ENCODE measurements at regions not wholly inside any gene's neighbourhood (a gene's known extent, or its start where the extent isn't known, plus 50 kb on each side); places are given as distances from the start of the nearest gene placed in this dataset.

- H4K20me1 ChIP-seq (replicated peaks; ENCODE audit: control insufficient read depth, insufficient read depth, low read length): no peaks in the 10 kb centered on the region
- H3K9me1 ChIP-seq (ENCODE audit: control insufficient read depth, insufficient read depth, low read length): no peaks in the 10 kb centered on the region
- H3K27me3 ChIP-seq (ENCODE audit: control insufficient read depth in 2 of 2, insufficient read depth in 2 of 2, low read length in 2 of 2): no peaks in the 10 kb centered on the region
- no peak for DNase-seq (ENCODE audit: extremely low read depth in 1 of 4, low spot score in 3 of 4)
- no peak overlapping the region for H3K4me3 ChIP-seq
- H3K27ac ChIP-seq (ENCODE audit: extremely low read depth, low read depth, low read length): no peak overlapping the region
- intact Hi-C loops (cut with micrococcal nuclease): no loop called here
- H3K4me2 ChIP-seq (ENCODE audit: insufficient read depth, low read length): no peak overlapping the region
- POLR2A ChIA-PET: no interaction called here
- in situ Hi-C loops (cut with MboI): no loop called here
- H3K9ac ChIP-seq (ENCODE audit: insufficient read depth in 1 of 2, low read depth in 2 of 2, low read length in 2 of 2): no peak overlapping the region
- H3K4me1 ChIP-seq (replicated peaks in 1 of 2; ENCODE audit: control insufficient read depth in 2 of 2, insufficient read depth in 2 of 2, low read length in 2 of 2): no peaks in the 10 kb centered on the region
- H3K36me3 ChIP-seq (ENCODE audit: control insufficient read depth, insufficient read depth, low read length): no peaks in the 10 kb centered on the region
- no peak for ATAC-seq
- no peak for FAIRE-seq
- TF ChIP-seq CCNT2 (IDR thresholded peaks at IDR 0.05; ENCODE audit: borderline replicate concordance, extremely low read depth, insufficient read length, low read depth, low read length) (no peak), RHOXF2B (CRISPR knock-in tag; conservative IDR thresholded peaks at IDR 0.05) (no peak), ZHX1 (conservative IDR thresholded peaks at IDR 0.05; ENCODE audit: low read length) (no peak), XRCC3 (IDR thresholded peaks at IDR 0.05) (no peak)
- H2AFZ ChIP-seq (ENCODE audit: low read depth, low read length): no peak overlapping the region
- CTCF ChIA-PET (ENCODE audit: low intra/inter-chr PET ratio): no interaction called here
- H3K79me2 ChIP-seq (ENCODE audit: control insufficient read depth, insufficient read depth, low read length): no peaks in the 10 kb centered on the region
- no CpG with 5 or more reads among the region's 2 CpGs for WGBS (ENCODE audit: insufficient coverage, low coverage, missing lambda C conversion rate)
- no peaks in the 10 kb centered on the region for H3K9me3 ChIP-seq (replicated peaks; ENCODE audit: control insufficient read depth, insufficient read depth, low read depth, low read length)
- BruUV-seq (replicated peaks): no TSS peak
These were observed 1275.4 kb upstream of the C9orf72 start for GRCh38 chr9:28848671-28849070.

DNA sequence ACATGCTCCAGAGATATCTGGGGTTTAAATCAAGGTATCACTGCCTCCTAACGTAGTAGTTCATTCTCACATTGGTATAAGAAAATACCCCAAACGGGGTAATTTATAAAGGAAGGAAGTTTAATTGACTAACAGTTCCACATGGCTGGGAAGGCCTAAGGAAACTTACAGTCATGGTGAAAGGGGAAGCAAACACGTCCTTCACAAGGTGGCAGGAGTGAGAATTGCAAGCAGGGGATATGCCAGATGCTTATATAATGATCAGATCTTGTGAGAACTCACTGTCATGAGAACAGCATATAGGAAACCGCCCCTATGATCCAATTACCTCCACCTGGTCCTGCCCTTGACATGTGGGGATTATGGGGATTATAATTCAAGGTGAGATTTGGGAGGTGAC, 1280.2 kb upstream of the C9orf72 start:
- no peak for FAIRE-seq
- no TSS peak for BruUV-seq (replicated peaks)
- Histone ChIP-seq H3K79me2 (ENCODE audit: control insufficient read depth, insufficient read depth, low read length) (no peaks in the 10 kb centered on the region), H3K27me3 (ENCODE audit: control insufficient read depth in 2 of 2, insufficient read depth in 2 of 2, low read length in 2 of 2) (no peaks in the 10 kb centered on the region), H3K9ac (ENCODE audit: insufficient read depth in 1 of 2, low read depth in 2 of 2, low read length in 2 of 2) (no peak overlapping the region), H3K36me3 (ENCODE audit: control insufficient read depth, insufficient read depth, low read length) (no peaks in the 10 kb centered on the region), H2AFZ (ENCODE audit: low read depth, low read length) (no peak overlapping the region), H3K4me3 (no peak overlapping the region), H3K9me1 (ENCODE audit: control insufficient read depth, insufficient read depth, low read length) (no peaks in the 10 kb centered on the region), H3K9me3 (replicated peaks; ENCODE audit: control insufficient read depth, insufficient read depth, low read depth, low read length) (no peaks in the 10 kb centered on the region), H3K27ac (ENCODE audit: extremely low read depth, low read depth, low read length) (no peak overlapping the region), H4K20me1 (replicated peaks; ENCODE audit: control insufficient read depth, insufficient read depth, low read length) (no peaks in the 10 kb centered on the region), H3K4me1 (replicated peaks in 1 of 2; ENCODE audit: control insufficient read depth in 2 of 2, insufficient read depth in 2 of 2, low read length in 2 of 2) (no peaks in the 10 kb centered on the region), H3K4me2 (ENCODE audit: insufficient read depth, low read length) (no peak overlapping the region)
- intact Hi-C loops (cut with micrococcal nuclease) (no loop called here), in situ Hi-C loops (cut with MboI) (no loop called here)
- POLR2A ChIA-PET: no interaction called here
- no CpG with 5 or more reads among the region's 4 CpGs for WGBS (ENCODE audit: insufficient coverage, low coverage, missing lambda C conversion rate)
- DNase-seq (ENCODE audit: extremely low read depth in 1 of 4, low spot score in 3 of 4): no peak
- CTCF ChIA-PET (ENCODE audit: low intra/inter-chr PET ratio): no interaction called here
- no peak for ATAC-seq
- TF ChIP-seq BRCA1 (IDR thresholded peaks at IDR 0.05) (no peak), BRCA1 (CRISPR knock-in tag; IDR thresholded peaks at IDR 0.05) (no peak), GTF2F1 (IDR thresholded peaks at IDR 0.05; ENCODE audit: low read depth, low read length) (no peak), ADNP (tag; IDR thresholded peaks at IDR 0.05) (no peak), RERE (CRISPR knock-in tag; IDR thresholded peaks at IDR 0.05; ENCODE audit: borderline replicate concordance) (no peak), BMI1 (IDR thresholded peaks at IDR 0.05; ENCODE audit: low read length) (no peak)

Data from K562 (cell line).